G401.6 (cell line): ENCODE measurements at regions not wholly inside any gene's neighbourhood (a gene's known extent, or its start where the extent isn't known, plus 50 kb on each side); places are given as distances from the start of the nearest gene placed in this dataset.

Source experiments
- FAIRE-seq: peaks from 2 replicates; lab custom pipeline; 2012; peaks lifted over from hg19 to GRCh38; lab: Jason Lieb, UNC

- no peak for FAIRE-seq
These were observed 267.6 kb downstream of the CNTN3 start for GRCh38 chr3:74346896-74347295.

DNA sequence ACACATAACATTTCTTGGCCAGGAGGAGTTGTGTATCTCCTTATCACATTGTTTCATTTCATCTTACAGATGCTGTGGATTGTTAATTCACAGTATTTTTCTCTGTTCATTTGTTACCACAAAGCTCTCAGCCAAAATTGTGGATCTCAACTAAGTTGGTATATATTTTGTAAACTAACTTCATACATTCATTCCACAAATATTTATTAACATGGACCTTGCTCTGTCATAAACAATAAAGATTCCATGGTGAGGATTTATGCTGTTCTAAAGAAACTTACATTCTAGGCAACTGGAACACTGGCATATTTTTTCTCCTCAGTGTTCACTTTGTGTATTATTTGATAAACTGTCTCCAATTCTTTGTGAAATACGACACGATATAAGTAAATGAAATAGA lies 268.8 kb downstream of the CNTN3 start:
- no peak for FAIRE-seq

DNA sequence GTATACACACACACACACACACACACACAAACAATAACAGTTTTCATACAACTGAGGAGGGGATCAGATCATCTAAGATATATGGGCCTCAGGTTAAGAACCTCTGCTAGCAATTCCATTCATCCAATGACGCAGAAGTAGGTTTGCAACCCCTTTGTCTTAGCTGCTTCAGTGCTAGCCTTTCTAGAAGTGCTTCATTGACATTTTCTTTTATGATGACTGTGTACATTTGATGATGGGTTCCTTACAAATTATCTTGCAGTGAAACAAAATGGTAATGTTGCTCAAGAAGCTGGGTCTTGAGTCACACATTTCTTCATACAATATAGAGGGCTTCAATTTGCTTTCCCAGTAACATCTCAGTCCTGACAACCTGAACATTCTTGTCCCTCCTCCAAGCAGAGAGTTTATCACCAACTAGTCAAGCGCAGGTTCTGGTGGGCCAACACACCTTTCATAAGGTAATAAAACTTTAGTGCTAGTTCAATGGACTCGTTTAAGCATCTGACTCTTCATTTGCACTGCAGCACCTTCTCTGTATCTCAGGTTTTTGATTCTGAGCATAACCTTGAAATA lies 269.5 kb downstream of the CNTN3 start:
- FAIRE-seq: no peak

DNA sequence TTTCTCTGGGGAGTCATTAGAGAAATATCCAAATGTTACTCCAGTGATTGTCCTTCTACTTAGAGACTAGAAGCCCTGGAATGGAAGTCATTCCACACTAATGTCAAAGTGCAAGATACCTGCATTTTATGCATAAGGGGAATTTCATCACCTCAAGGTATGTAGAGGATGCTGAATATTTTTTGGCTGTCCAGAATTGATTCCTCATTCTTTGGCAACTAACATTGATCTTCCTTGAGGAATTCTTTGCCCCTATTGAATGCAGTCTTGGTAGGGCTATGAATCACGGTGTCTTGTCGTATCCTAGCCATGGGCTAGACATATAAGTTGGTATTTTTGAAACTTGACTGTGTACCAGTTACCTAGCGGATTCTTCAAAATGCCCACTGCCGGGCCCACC lies 271.1 kb downstream of the CNTN3 start:
- no peak for FAIRE-seq

GRCh38 chr3:74338998-74339397 lies 275.5 kb downstream of the CNTN3 start:
- no peak for FAIRE-seq

DNA sequence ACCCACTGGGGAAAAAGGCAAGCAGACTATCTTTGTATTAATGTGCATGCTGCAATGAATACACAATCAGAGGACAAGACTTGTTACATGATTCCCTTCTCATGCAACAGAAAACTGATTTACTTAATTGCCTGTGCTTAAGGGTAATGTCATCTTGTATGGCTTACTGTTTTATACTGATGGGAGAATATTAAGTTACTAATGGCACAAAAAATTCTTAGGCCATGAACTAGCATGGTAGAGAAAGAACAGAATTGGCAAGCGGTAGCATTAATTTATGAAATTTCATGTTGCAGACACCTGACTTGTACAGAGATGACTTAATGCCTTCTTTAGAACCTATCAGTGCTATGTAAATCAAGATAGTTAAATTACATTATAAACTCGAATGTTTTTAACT lies 282.3 kb downstream of the CNTN3 start:
- no peak for FAIRE-seq

- FAIRE-seq: no peak
These were observed 282.7 kb downstream of the CNTN3 start for GRCh38 chr3:74331711-74332110.

DNA sequence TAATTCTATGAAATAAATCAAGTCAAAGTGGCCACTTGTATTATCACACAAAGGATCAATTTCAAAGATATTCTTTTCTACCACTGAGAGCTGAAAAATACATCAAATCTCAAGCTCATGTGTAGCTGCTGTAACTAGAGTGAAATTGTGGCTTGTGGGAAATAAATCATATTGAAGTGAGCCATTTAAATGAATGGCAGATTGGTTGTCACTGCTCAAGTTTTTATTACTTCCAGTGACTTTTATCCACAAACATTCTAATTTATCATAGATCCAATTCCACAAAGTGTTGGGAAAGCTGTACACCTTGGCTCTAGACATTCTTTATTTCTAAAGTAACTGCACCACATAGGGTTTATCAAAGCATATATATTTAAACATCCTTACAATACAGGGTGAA lies 285.4 kb downstream of the CNTN3 start:
- FAIRE-seq: no peak

DNA sequence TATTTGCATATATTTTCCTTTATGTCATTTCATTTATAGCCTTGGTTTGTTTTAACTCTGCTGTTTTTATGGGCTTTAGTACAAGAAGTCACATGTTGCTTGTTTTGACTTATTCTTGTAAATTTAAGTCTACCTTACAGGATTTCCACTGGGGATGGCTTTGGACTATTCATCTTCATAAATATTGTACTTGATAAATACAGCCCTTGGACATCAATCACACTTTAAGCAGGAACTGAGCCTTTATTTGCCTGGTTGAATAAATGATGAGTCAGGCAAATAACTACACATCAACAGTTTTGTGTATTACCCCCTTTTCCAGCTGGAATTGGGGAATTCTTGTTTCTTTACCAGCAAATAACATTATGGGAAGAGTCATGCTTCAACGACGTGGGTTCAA lies 286.0 kb downstream of the CNTN3 start:
- FAIRE-seq: no peak

DNA sequence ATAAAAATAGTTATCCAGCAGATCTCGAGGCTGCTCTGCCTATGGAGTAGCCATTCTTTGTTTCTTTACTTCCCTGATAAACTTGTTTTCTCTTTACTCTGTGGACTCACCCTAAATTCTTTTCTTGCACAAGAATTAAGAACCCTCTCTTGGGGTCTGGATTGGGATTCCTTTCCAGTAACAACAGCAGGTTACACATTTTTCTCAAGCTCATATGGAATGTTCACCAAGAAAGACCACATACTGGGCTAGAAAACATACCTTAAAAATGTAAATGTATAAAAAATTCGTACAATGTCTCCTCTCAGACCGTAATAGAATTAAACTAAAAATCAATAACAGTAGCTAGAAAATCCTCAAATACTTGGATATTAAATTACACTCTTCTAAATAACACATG lies 299.2 kb downstream of the CNTN3 start:
- FAIRE-seq: no peak

- FAIRE-seq: no peak
These were observed 299.8 kb downstream of the CNTN3 start for GRCh38 chr3:74314696-74315095.

- no peak for FAIRE-seq
These were observed 304.7 kb downstream of the CNTN3 start for GRCh38 chr3:74309716-74310115.

- FAIRE-seq: no peak
These were observed 310.0 kb downstream of the CNTN3 start for GRCh38 chr3:74304424-74304823.

DNA sequence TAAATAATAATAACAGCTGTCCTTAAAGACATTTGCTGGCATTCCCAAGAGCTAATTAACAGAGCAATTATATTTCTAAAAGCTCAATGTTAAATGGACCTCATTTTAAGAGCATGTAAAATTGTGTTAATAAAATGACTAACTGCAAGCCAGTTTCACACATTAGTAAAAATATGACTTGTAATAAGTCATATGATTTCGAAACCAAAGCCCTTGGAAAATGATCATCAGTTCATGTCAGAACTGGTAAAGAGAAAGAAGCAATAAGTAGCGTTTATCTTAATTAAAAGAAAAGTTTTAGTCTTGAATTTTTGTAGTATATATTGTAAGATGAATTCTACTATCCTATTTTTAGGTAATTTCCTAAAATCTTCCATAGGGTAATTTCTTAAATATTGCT lies 310.7 kb downstream of the CNTN3 start:
- FAIRE-seq: no peak

GRCh38 chr3:74302969-74303368 lies 311.5 kb downstream of the CNTN3 start:
- no peak for FAIRE-seq

GRCh38 chr3:74302281-74302680 lies 312.2 kb downstream of the CNTN3 start:
- FAIRE-seq: no peak

- no peak for FAIRE-seq
These were observed 313.4 kb downstream of the CNTN3 start for GRCh38 chr3:74301056-74301455.

DNA sequence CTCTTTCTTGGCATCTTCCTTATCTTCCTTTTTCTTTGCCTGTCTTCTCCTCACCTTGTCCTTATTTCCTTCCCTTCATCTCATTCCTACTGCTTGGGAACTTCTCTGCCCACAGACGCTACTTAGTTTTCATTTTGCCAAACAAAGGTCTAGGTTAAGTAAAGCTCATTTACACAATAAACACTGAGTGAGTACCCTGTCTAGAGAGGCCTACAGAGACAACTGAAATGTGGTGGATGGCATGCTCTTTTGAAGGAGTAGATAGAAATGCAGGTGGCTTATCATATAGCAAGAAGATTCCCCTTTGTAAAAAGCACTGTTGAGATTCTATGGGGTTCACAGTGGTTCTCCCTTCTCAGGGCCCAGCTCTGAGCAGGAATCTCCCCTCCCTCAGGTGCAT lies 319.0 kb downstream of the CNTN3 start:
- no peak for FAIRE-seq

DNA sequence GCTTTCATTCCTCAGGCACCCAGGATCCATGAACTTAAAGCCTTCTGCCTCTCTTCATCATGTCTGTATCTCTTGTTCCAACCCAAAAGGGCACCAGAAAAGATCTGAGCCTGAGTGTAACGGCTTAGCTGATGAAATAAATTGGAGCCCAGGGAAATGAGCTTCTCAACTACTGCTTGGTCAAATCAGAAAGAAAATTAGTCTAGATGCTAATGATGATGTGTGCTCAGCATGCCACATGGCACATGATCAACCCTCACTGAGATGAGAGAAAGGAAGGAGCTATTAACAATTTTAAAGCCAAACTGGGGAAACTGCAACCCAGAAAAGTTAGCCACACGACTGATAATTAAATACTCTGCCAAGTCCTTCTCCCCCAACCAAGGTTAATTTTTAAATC lies 325.7 kb downstream of the CNTN3 start:
- no peak for FAIRE-seq

DNA sequence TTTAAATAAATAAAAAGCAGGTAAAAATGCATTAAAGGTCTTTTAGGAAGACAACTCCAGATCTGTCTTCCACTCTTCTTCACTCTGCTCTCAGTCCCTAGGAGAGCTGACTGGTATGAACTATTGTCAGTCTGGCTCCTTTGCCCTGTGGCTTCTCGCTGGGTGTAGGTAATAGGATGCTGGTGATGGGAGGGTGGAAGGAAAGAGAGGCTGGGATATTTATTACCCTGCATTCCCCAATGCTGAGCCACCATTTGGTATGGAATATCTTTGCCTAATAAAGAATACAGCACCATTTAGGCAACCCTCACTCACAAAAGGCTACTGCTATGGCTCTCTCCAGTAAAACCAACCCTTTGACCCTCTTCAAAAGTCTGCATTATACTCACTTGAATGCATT lies 326.9 kb downstream of the CNTN3 start:
- FAIRE-seq: no peak

DNA sequence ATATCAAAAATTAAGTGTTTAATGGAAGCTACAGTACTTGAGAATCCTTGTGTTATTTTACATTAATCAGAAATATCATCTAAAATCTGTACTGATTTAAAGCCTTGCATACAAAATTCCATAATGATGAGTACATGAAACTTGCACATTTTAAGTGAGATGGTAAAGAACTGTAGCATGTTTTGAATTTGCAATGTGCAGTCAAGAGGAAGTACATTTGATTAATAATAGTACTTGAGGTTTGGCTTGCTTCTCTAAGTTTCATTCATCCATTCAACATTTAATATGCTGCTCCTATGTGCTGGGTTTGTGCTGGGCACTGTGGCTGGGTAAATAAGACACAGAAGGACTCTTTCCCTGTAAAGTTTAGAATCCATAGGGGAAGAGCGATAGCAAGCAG lies 332.3 kb downstream of the CNTN3 start:
- FAIRE-seq: no peak

DNA sequence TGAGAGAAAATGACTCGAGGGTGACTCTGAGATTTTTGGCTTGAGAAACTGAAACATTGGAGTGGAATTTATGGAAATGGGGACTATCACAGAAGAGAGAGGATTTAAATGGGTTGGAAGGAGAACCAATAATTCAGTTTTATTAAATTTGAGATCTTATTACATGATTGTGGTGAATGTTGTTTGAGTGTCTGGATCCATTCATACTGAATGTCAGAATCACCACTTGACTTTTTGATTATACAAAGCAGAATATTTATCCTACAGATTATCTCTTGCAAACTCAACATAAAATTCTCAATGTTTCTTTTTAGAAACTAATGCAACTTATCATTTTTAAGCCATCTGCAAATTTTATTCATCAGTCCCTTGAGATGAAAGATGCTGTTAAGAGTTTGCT lies 332.8 kb downstream of the CNTN3 start:
- FAIRE-seq: no peak

DNA sequence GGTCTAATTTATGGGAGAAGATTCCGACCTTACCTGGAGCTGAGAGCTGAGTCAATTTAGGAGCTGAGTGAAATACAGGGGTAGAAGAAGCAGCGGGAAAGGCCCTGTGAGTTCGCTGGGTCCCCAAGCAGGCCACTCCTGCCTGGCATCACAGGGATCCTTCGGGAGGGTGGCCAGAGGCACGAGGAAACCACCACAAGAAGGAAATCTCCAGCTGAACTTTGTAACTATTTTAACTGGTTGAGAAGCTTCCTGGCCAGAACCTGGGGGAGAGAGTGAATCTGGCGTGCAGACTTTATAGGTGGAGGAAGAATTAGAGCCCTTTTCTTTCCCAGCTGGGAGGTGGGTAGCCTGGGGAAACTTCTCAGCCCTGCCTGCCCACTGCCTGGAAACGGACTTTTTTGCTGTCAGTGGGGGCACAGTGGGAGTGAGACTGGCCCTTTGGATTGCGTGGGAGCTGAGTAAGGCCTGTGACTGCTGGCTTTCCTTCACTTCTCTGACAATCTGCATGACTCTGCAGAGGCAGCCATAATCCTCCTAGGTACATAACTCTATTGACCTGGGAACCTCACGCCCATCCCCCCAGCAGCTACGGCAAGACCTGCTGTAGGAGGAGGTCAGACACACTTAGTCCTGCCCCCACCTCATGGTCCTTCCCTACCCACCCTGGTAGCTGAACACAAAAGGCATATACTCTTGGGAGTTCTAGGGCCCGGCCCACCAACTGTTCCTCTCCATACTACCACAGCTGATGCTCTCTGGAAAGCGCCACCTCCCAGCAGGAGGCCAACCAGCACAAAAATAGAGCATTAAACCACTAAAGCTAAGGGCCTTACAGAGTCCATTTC lies 340.7 kb downstream of the CNTN3 start:
- FAIRE-seq: no peak

GRCh38 chr3:74273091-74273490 lies 341.4 kb downstream of the CNTN3 start:
- FAIRE-seq: no peak
